Inferior parietal cortex (tissue), 1 donor: ENCODE measurements at regions not wholly inside any gene's neighbourhood (a gene's known extent, or its start where the extent isn't known, plus 50 kb on each side); places are given as distances from the start of the nearest gene placed in this dataset.
"Not testable (repeated sequence)": the region's sequence is repeated elsewhere in the genome, so short reads cannot be mapped to it uniquely, and the experiment has no call there.

Experiments used
- DNase-seq: peaks from one replicate; pipeline ENCODE4 v3.0.0-alpha.2; 2016; ENCODE audit errors: extremely low spot score

DNA sequence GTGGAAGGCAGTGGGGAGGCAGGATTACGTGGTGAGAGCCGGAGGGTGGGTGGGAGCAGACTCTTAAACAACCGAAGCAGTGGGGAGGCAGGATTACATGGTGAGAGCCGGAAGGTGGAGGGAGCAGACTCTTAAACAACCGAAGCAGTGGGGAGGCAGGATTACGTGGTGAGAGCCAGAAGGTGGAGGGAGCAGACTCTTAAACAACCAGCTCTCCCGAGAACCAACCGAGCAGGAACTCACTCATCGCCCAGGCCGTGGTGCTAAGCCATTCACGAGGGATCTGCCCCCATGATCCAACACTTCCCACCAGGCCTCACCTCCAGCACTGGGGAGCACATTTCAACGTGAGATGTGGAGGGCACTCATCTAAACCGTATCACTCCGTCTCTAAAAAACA, 87.7 kb downstream of the RTP5 start:
- DNase-seq: no peak

DNA sequence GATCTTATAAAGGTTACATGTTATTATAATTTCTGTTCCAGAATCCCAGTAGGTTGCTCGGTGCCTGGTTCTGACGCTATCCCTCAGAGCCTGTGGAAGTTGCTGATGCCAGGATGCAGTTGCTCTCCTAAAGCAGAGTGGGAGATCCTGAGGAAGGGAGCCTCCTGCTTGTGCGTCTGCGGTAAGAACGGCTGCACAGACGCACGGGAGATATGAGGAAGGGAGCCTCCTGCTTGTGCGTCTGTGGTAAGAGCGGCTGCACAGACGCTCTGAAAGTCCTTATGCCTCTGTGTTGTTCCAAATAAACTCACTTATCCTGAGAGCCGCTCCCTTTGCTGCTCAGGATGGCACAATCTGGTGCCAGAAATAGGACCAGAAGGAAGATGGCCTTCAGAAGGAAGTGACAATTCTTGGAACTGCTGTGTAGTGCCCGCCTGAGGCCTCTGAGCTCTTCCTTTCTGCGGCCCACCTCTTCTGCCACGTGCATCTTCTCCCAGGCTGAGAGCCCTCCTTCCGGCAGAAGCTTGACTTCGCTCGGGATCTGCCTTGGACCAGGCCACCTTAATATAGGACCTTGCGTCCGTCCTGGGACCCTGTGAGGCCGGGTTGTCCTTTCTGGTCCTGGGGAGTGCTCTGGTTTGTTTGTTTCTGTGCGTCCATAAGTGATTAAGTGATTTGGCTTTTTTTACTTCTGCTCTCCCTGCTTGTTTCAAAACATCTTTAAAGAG, 89.5 kb downstream of the RTP5 start:
- no peak for DNase-seq

DNA sequence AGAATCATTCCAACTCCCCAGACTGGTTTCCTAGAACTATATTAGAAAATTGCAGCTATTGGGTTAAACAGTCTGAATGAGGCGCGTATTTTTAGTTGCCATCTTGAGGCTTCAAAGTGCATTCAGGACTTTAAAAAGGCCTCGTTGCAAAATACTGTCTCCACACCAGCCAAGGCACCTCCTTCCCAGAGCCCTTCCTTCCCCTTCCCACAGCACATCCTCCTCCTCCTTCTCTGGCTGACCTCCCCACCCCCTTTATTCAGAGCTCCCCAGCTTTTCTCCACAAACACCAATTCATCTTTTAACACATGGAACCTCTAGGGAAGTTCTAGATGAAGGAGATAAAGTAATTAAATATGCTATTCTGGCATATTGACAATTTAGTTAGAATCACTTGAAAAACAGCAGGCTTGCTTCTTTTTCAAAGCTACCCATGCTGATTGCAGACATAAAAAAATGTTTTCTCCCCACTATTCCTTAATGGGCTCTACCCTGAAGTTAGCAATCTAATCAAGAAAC, 90.3 kb downstream of the RTP5 start:
- no peak for DNase-seq

GRCh38 chr2:241961454-241961853, 91.9 kb downstream of the RTP5 start:
- DNase-seq: no peak

DNA sequence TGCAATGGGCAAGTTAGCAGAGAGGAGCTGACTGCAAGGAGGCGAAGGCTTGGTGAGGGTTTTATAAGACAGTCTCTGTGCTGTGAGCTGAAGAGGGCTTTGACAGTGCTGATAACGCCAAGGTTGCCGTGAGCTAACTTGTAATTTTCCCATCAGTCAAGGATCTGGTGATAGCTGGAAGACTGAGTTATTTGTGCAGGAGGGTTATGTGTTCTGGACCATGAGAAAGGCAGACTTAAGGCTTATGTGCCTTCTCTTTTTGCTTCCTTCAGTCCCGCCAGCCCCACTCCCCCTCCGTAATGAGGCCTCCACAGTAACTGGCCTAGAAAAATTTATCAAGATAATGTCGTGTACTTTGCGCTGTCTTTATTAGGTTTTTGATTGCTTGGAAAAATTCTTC, 94.6 kb downstream of the RTP5 start:
- no peak for DNase-seq

GRCh38 chr2:241965931-241966412, 96.4 kb downstream of the RTP5 start:
- DNase-seq: peak; percentile 32

- DNase-seq: no peak
Observed at GRCh38 chr2:241966647-241967466, 97.3 kb downstream of the RTP5 start.

- no peak for DNase-seq
Observed at GRCh38 chr2:241967467-241968144, 98.1 kb downstream of the RTP5 start.

DNA sequence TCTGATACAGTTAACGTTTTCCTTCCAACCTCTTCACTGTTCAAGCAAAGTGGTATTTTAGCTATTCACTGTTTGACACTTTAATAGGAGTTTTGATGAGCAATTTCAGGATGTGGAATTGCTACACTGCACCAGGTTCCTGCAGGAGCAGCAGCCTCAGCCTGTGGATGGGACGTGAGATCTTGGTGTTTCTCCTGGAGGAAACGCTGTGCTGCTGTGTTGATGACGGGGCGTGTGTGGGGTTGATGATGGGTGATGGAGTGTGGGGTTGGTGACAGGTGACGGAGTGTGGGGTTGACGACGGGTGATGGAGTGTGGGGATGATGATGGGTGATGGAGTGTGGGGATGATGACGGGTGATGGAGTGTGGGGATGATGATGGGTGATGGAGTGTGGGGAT, 98.9 kb downstream of the RTP5 start:
- DNase-seq: no peak

DNA sequence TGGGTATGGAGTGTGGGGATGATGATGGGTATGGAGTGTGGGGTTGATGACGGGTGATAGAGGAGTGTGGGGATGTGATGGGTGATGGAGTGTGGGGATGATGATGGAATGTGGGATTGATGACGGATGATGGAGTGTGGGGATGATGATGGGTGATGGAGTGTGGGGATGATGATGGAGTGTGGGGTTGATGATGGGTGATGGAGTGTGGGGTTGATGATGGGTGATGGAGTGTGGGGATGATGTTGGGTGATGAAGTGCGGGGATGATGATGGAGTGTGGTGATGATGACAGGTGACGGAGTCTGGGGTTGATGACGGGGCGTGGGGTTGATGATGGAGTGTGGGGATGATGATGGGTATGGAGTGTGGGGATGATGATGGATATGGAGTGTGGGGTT, 99.7 kb downstream of the RTP5 start:
- DNase-seq: not testable (repeated sequence)

- DNase-seq: no peak
Observed at GRCh38 chr2:241970716-241971115, 101.2 kb downstream of the RTP5 start.

- DNase-seq: no peak
Observed at GRCh38 chr2:241974096-241974495, 104.6 kb downstream of the RTP5 start.

DNA sequence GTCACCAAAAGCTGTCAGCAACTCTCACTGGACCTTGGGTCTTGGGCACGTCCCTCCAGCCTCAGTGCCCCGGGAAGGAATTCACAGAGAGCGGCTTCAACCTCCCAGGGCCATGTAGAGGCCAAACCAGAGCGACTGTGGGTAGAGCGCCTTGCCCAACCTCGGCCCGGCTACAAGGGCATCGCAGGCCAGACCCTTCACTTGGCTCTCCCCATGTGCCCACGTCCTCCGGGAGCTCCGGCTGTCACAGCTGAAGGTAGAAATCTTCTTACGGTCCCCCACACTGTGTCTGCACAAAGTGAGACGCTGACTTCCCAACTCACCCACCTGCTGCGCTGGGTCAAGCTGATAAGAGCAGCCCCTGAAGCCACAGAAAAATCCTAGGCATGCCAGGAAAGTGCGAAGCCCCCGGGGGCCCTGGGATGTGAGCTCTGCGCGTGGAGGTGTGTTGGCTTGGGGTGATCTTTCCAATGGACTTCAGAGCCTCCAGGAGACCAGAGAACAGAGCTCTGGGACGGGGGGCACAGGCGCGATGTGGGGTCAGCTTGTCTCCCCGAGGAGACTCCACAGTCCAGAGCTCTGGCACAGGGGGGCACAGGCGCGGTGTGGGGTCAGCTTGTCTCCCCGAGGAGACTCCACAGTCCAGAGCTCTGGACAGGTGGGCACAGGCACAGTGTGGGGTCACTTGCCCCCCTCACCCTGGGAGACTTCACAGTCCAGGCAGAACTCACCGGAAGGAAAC, 105.5 kb downstream of the RTP5 start:
- no peak for DNase-seq

GRCh38 chr2:241975593-241976284, 106.2 kb downstream of the RTP5 start:
- DNase-seq: no peak

- no peak for DNase-seq
Observed at GRCh38 chr2:241976296-241976695, 106.8 kb downstream of the RTP5 start.

DNA sequence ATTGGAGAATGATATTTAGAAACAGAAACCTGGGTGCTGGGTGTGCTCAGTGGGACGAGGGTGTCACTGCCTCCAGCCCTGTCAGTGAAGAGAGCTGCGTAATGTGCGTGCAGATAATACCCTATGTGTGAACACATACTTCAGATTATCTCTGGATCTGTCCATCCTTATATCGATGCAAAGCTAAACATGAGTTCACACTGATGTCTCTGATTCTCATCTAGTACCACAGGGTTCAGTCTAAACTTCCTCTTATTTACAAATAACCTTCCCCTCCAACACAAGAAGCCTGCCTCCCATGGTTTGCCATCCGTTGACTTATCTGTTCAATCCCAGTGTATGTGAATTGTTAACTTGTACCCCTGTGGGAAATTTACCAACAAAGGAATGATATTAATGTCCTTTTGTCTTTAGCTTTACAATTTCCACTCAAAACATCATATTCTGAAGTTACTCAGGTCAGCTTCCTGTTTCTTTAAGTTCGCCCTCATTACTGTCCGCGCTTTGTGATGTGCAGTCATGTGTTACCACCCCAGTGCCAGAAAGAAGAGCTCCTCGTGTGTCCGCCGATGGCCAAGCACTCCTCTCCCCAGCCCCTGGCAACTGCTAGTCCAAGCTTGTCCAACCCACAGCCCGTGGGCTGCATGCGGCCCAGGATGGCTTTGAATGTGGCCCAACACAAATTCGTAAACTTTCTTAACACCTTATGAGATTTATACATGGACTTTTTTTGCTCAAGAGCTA, 108.2 kb downstream of the RTP5 start:
- no peak for DNase-seq

GRCh38 chr2:241978670-241979069, 109.1 kb downstream of the RTP5 start:
- DNase-seq: no peak

DNA sequence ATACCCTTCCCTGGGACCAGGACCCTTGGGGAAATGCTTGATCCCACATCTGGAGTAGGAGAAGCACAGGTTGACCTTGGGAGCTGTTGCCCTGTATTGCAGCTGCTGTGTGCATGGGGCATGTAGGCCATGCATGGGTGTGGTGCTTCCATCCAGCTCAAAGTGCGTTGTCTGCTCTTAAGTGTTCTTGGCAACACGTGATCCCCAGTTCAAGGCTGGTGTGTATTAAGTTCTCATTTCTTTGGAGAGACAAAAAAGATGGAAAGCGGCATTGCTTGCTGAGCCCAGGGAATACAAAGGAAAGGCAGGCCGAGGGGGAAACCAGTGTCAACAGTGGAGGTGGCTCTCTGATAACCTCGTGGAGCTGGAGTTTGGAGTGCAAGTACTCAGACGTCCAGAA, 110.7 kb downstream of the RTP5 start:
- no peak for DNase-seq

- DNase-seq: no peak
Observed at GRCh38 chr2:241981076-241981700, 111.7 kb downstream of the RTP5 start.
